RWPE1 (cell line): ENCODE measurements at regions not wholly inside any gene's neighbourhood (a gene's known extent, or its start where the extent isn't known, plus 50 kb on each side); places are given as distances from the start of the nearest gene placed in this dataset.
A peak's percentile ranks its signal among the peaks of the same experiment; 100 is the strongest.

Experiments
- CTCF ChIA-PET: fragments of 350-600 bp; sonication (Branson Sonifier 250); formaldehyde crosslinking; extraction: SDS; loops from one replicate; lab custom pipeline; 2021; lab: Yijun Ruan, JAX
- POLR2A ChIA-PET: fragments of 400-600 bp; formaldehyde crosslinking; extraction: SDS; loops from one replicate; lab custom pipeline; 2020; ENCODE audit warnings: antibody characterized with exemption; ENCODE audit not compliant: low non-redundant PET; lab: Yijun Ruan, JAX
- DNase-seq: peaks from one replicate; pipeline ENCODE4 v3.0.0; 2012; ENCODE audit warnings: low spot score
- H3K27ac ChIP-seq: fragments of 450-650 bp; 2 replicates; pipeline ENCODE4 v1.5.1; 2017
- CTCF ChIP-seq: fragments of 450-650 bp; conservative IDR thresholded peaks from 2 replicates; pipeline ENCODE4 v1.5.1; 2017; ENCODE audit warnings: low read depth, mild to moderate bottlenecking

- CTCF ChIA-PET, result interaction anchor here (0.7 kb wide), 1 partner anchor 532 kb away, joined by 3 read pairs; no protein-coding TSS in a partner anchor
- POLR2A ChIA-PET, result no interaction called here
- no peak overlapping the region for H3K27ac ChIP-seq
- TF ChIP-seq CTCF, result no peak
- DNase-seq, result no peak
These were observed 71.7 kb upstream of the SMLR1 start for GRCh38 chr6:130755368-130756034.

GRCh38 chr6:130756824-130757223 lies 70.4 kb upstream of the SMLR1 start:
- CTCF ChIA-PET, result interaction anchor here (0.7 kb wide), 1 partner anchor 510 kb away, joined by 3 read pairs; no protein-coding TSS in a partner anchor
- POLR2A ChIA-PET, result no interaction called here
- no peak overlapping the region for H3K27ac ChIP-seq
- DNase-seq, result no peak
- no peak for TF ChIP-seq CTCF

- ChIA-PET CTCF (interaction anchor here (0.5 kb wide), 1 partner anchor 21 kb away, joined by 6 read pairs; no protein-coding TSS in a partner anchor), POLR2A (no interaction called here)
- H3K27ac ChIP-seq, result no peak overlapping the region
- no peak for TF ChIP-seq CTCF
- no peak for DNase-seq
These were observed 68.4 kb upstream of the SMLR1 start for GRCh38 chr6:130758813-130759212.

- ChIA-PET CTCF (no interaction called here), POLR2A (no interaction called here)
- DNase-seq, result peak; percentile 52
- H3K27ac ChIP-seq, result no peak overlapping the region
- TF ChIP-seq CTCF, result no peak; the same call in 1 of the 2 replicates
These were observed 67.2 kb upstream of the SMLR1 start for GRCh38 chr6:130760006-130760405.

GRCh38 chr6:130761286-130761685 lies 65.9 kb upstream of the SMLR1 start:
- TF ChIP-seq CTCF, result no peak
- CTCF ChIA-PET, result interaction anchor here (0.7 kb wide), 1 partner anchor 19 kb away, joined by 6 read pairs; no protein-coding TSS in a partner anchor
- DNase-seq, result no peak
- POLR2A ChIA-PET, result no interaction called here
- H3K27ac ChIP-seq, result no peak overlapping the region

- no peak for TF ChIP-seq CTCF
- POLR2A ChIA-PET, result no interaction called here
- no peak overlapping the region for H3K27ac ChIP-seq
- DNase-seq, result no peak
- CTCF ChIA-PET, result interaction anchor here (0.6 kb wide), 1 partner anchor 1138 kb away, joined by 3 read pairs; no protein-coding TSS in a partner anchor
These were observed 62.0 kb upstream of the SMLR1 start for GRCh38 chr6:130765181-130765727.
